Hepatocyte (in vitro differentiated cells): ENCODE measurements at regions not wholly inside any gene's neighbourhood (a gene's known extent, or its start where the extent isn't known, plus 50 kb on each side); places are given as distances from the start of the nearest gene placed in this dataset.

Experiments used
- DNase-seq: peaks from one replicate; pipeline ENCODE4 v3.0.0-alpha.2; 2016; ENCODE audit warnings: low spot score
- H2AFZ ChIP-seq: fragments of 200-600 bp; sonication (generic); 2 replicates; pipeline ENCODE4 v1.6.0; 2016; ENCODE audit warnings: antibody characterized with exemption, mild to moderate bottlenecking
- H3K27ac ChIP-seq: fragments of 200-600 bp; sonication (generic); 2 replicates; pipeline ENCODE4 v1.5.1; 2016; ENCODE audit warnings: mild to moderate bottlenecking
- H3K27me3 ChIP-seq: fragments of 200-600 bp; sonication (generic); 2 replicates; pipeline ENCODE4 v1.6.1; 2016
- H3K36me3 ChIP-seq: fragments of 200-600 bp; sonication (generic); replicated peaks from 2 replicates; pipeline ENCODE4 v1.5.1; 2016; ENCODE audit warnings: low read depth; ENCODE audit not compliant: insufficient read depth
- H3K4me1 ChIP-seq: fragments of 200-600 bp; sonication (generic); 2 replicates; pipeline ENCODE4 v1.5.1; 2016; ENCODE audit warnings: mild to moderate bottlenecking, moderate library complexity; ENCODE audit not compliant: insufficient read depth
- H3K4me2 ChIP-seq: fragments of 200-600 bp; sonication (generic); 2 replicates; pipeline ENCODE4 v1.6.0; 2016
- H3K4me3 ChIP-seq: fragments of 200-600 bp; sonication (generic); 2 replicates; pipeline ENCODE4 v1.5.1; 2016; ENCODE audit warnings: mild to moderate bottlenecking
- H3K79me2 ChIP-seq: fragments of 200-600 bp; sonication (generic); 2 replicates; pipeline ENCODE4 v1.6.0; 2017; ENCODE audit warnings: mild to moderate bottlenecking
- H3K9me2 ChIP-seq: fragments of 200-600 bp; sonication (generic); replicated peaks from 2 replicates; pipeline ENCODE4 v1.6.0; 2017; ENCODE audit warnings: mild to moderate bottlenecking; ENCODE audit not compliant: insufficient read depth
- H3K9me3 ChIP-seq: fragments of 200-600 bp; sonication (generic); 2 replicates; pipeline ENCODE4 v1.5.1; 2016; ENCODE audit warnings: low read depth, mild to moderate bottlenecking
- H4K20me1 ChIP-seq: fragments of 200-600 bp; sonication (generic); 2 replicates; pipeline ENCODE4 v1.6.0; 2016; ENCODE audit warnings: mild to moderate bottlenecking; ENCODE audit not compliant: insufficient read depth, poor library complexity, severe bottlenecking
- CTCF ChIP-seq: fragments of 200-600 bp; sonication (generic); IDR thresholded peaks from 2 replicates; pipeline ENCODE4 v1.5.1; 2016; ENCODE audit warnings: antibody characterized with exemption, mild to moderate bottlenecking; ENCODE audit not compliant: poor library complexity
- EZH2 ChIP-seq: fragments of 200-600 bp; sonication (generic); IDR thresholded peaks from 2 replicates; pipeline ENCODE4 v1.6.1; 2016; ENCODE audit warnings: antibody characterized with exemption, mild to moderate bottlenecking, borderline replicate concordance
- EZH2phosphoT487 ChIP-seq: fragments of 200-600 bp; sonication (generic); IDR thresholded peaks from one replicate; pipeline ENCODE4 v1.6.1; 2018; ENCODE audit warnings: antibody characterized with exemption, mild to moderate bottlenecking, low read depth, moderate library complexity; ENCODE audit not compliant: unreplicated experiment, severe bottlenecking
- WGBS: methylation state at CpG from one replicate; pipeline ENCODE4 v1.1.6; 2016; ENCODE audit warnings: low lambda C conversion rate; ENCODE audit errors: missing lambda C conversion rate; 5-methylcytosine and 5-hydroxymethylcytosine counted together

- 89% methylated on average over 8 of the region's 8 CpGs for whole genome bisulfite sequencing
- no peaks in the 10 kb centered on the region for H4K20me1 ChIP-seq
- no peaks in the 10 kb centered on the region for H3K79me2 ChIP-seq
- no peak overlapping the region for H3K4me2 ChIP-seq
- no peak overlapping the region for H2AFZ ChIP-seq
- H3K4me3 ChIP-seq = no peak overlapping the region
- H3K27ac ChIP-seq = no peak overlapping the region
- no peaks in the 10 kb centered on the region for H3K9me2 ChIP-seq
- no peaks in the 10 kb centered on the region for H3K36me3 ChIP-seq
- no peaks in the 10 kb centered on the region for H3K4me1 ChIP-seq
- no peak for DNase-seq
- H3K9me3 ChIP-seq = no peaks in the 10 kb centered on the region
- TF ChIP-seq EZH2 = no peak
- no peak for TF ChIP-seq CTCF
- TF ChIP-seq EZH2phosphoT487 = no peak
- no peaks in the 10 kb centered on the region for H3K27me3 ChIP-seq
Observed at GRCh38 chr5:54829102-54829501, 156.3 kb downstream of the ESM1 start.

- Histone ChIP-seq H4K20me1 (no peaks in the 10 kb centered on the region), H3K36me3 (no peaks in the 10 kb centered on the region), H3K4me1 (no peaks in the 10 kb centered on the region), H2AFZ (no peak overlapping the region), H3K4me3 (no peak overlapping the region), H3K9me3 (no peaks in the 10 kb centered on the region), H3K9me2 (no peaks in the 10 kb centered on the region), H3K79me2 (no peaks in the 10 kb centered on the region), H3K4me2 (no peak overlapping the region), H3K27ac (no peak overlapping the region), H3K27me3 (no peaks in the 10 kb centered on the region)
- TF ChIP-seq CTCF = no peak
- TF ChIP-seq EZH2phosphoT487 = no peak
- no peak for TF ChIP-seq EZH2
- DNase-seq = no peak
Observed at GRCh38 chr5:54828151-54828550, 157.2 kb downstream of the ESM1 start.

- H3K4me3 ChIP-seq = no peak overlapping the region
- no peak overlapping the region for H3K4me2 ChIP-seq
- H3K27me3 ChIP-seq = no peaks in the 10 kb centered on the region
- no peak for DNase-seq
- no peak for TF ChIP-seq EZH2
- TF ChIP-seq EZH2phosphoT487 = no peak
- no peak for TF ChIP-seq CTCF
- H4K20me1 ChIP-seq = no peaks in the 10 kb centered on the region
- H2AFZ ChIP-seq = no peak overlapping the region
- no peaks in the 10 kb centered on the region for H3K36me3 ChIP-seq
- H3K79me2 ChIP-seq = no peaks in the 10 kb centered on the region
- H3K4me1 ChIP-seq = peaks cover 8% of the 10 kb centered on the region
- no peaks in the 10 kb centered on the region for H3K9me2 ChIP-seq
- no peak overlapping the region for H3K27ac ChIP-seq
- H3K9me3 ChIP-seq = no peaks in the 10 kb centered on the region
Observed at GRCh38 chr5:54825005-54825404, 160.4 kb downstream of the ESM1 start.

GRCh38 chr5:54823006-54823405 lies 162.4 kb downstream of the ESM1 start:
- Histone ChIP-seq H4K20me1 (no peaks in the 10 kb centered on the region), H3K4me2 (no peak overlapping the region), H3K4me3 (no peak overlapping the region), H3K27ac (no peak overlapping the region), H3K36me3 (no peaks in the 10 kb centered on the region), H3K27me3 (no peaks in the 10 kb centered on the region), H3K79me2 (no peaks in the 10 kb centered on the region), H2AFZ (no peak overlapping the region), H3K9me3 (no peaks in the 10 kb centered on the region), H3K4me1 (peaks cover 8% of the 10 kb centered on the region), H3K9me2 (no peaks in the 10 kb centered on the region)
- DNase-seq = no peak
- no peak for TF ChIP-seq EZH2phosphoT487
- TF ChIP-seq EZH2 = no peak
- TF ChIP-seq CTCF = no peak
